ENCODE measurements at regions not wholly inside any gene's neighbourhood (a gene's known extent, or its start where the extent isn't known, plus 50 kb on each side); places are given as distances from the start of the nearest gene placed in this dataset.

GRCh38 chr11:33982661-33983060, 68.9 kb upstream of the CAPRIN1 start:
- TF ChIP-seq ZBTB7A (IDR thresholded peaks at IDR 0.05; ENCODE audit: low read depth) (no peak), TEAD4 (IDR thresholded peaks at IDR 0.05) (no peak), TCF12 (IDR thresholded peaks at IDR 0.05; ENCODE audit: low read depth) (no peak), NFIC (IDR thresholded peaks at IDR 0.05) (no peak), EGR1 (IDR thresholded peaks at IDR 0.05) (no peak), FOXM1 (IDR thresholded peaks at IDR 0.05; ENCODE audit: borderline replicate concordance, low read depth) (no peak), TAF1 (IDR thresholded peaks at IDR 0.05; ENCODE audit: low read depth) (no peak), MAX (IDR thresholded peaks at IDR 0.05) (no peak), CEBPB (IDR thresholded peaks at IDR 0.05) (no peak), USF1 (IDR thresholded peaks at IDR 0.05) (no peak), YY1 (IDR thresholded peaks at IDR 0.05; ENCODE audit: low read depth) (no peak), EP300 (IDR thresholded peaks at IDR 0.05; ENCODE audit: borderline replicate concordance) (no peak), REST (IDR thresholded peaks at IDR 0.05; ENCODE audit: low read depth) (no peak), RAD21 (IDR thresholded peaks at IDR 0.05; ENCODE audit: low read depth) (no peak), CREB1 (IDR thresholded peaks at IDR 0.05; ENCODE audit: low read depth) (no peak)

GRCh38 chr11:33980897-33981296, 70.6 kb upstream of the CAPRIN1 start:
- TF ChIP-seq MAX (IDR thresholded peaks at IDR 0.05) (no peak), YY1 (IDR thresholded peaks at IDR 0.05; ENCODE audit: low read depth) (no peak), TCF12 (IDR thresholded peaks at IDR 0.05; ENCODE audit: low read depth) (no peak), ZBTB7A (IDR thresholded peaks at IDR 0.05; ENCODE audit: low read depth) (no peak), CEBPB (IDR thresholded peaks at IDR 0.05) (no peak), CREB1 (IDR thresholded peaks at IDR 0.05; ENCODE audit: low read depth) (no peak), USF1 (IDR thresholded peaks at IDR 0.05) (no peak), REST (IDR thresholded peaks at IDR 0.05; ENCODE audit: low read depth) (no peak), FOXM1 (IDR thresholded peaks at IDR 0.05; ENCODE audit: borderline replicate concordance, low read depth) (no peak), EGR1 (IDR thresholded peaks at IDR 0.05) (no peak), TEAD4 (IDR thresholded peaks at IDR 0.05) (no peak), EP300 (IDR thresholded peaks at IDR 0.05; ENCODE audit: borderline replicate concordance) (no peak), RAD21 (IDR thresholded peaks at IDR 0.05; ENCODE audit: low read depth) (no peak), NFIC (IDR thresholded peaks at IDR 0.05) (no peak), TAF1 (IDR thresholded peaks at IDR 0.05; ENCODE audit: low read depth) (no peak)

GRCh38 chr11:33978376-33978775, 73.2 kb upstream of the CAPRIN1 start:
- no peak for TF ChIP-seq NFIC (IDR thresholded peaks at IDR 0.05)
- no peak for TF ChIP-seq CREB1 (IDR thresholded peaks at IDR 0.05; ENCODE audit: low read depth)
- TF ChIP-seq REST (IDR thresholded peaks at IDR 0.05; ENCODE audit: low read depth) = no peak
- TF ChIP-seq ZBTB7A (IDR thresholded peaks at IDR 0.05; ENCODE audit: low read depth) = no peak
- TF ChIP-seq TEAD4 (IDR thresholded peaks at IDR 0.05) = no peak
- no peak for TF ChIP-seq MAX (IDR thresholded peaks at IDR 0.05)
- TF ChIP-seq TAF1 (IDR thresholded peaks at IDR 0.05; ENCODE audit: low read depth) = no peak
- no peak for TF ChIP-seq EGR1 (IDR thresholded peaks at IDR 0.05)
- TF ChIP-seq YY1 (IDR thresholded peaks at IDR 0.05; ENCODE audit: low read depth) = no peak
- TF ChIP-seq TCF12 (IDR thresholded peaks at IDR 0.05; ENCODE audit: low read depth) = no peak
- no peak for TF ChIP-seq FOXM1 (IDR thresholded peaks at IDR 0.05; ENCODE audit: borderline replicate concordance, low read depth)
- no peak for TF ChIP-seq CEBPB (IDR thresholded peaks at IDR 0.05)
- no peak for TF ChIP-seq USF1 (IDR thresholded peaks at IDR 0.05)
- no peak for TF ChIP-seq RAD21 (IDR thresholded peaks at IDR 0.05; ENCODE audit: low read depth)
- no peak for TF ChIP-seq EP300 (IDR thresholded peaks at IDR 0.05; ENCODE audit: borderline replicate concordance)
